DMS53 (cell line): ENCODE measurements at regions not wholly inside any gene's neighbourhood (a gene's known extent, or its start where the extent isn't known, plus 50 kb on each side); places are given as distances from the start of the nearest gene placed in this dataset.

Experiments
- DNase-seq: peaks from one replicate; lab custom pipeline; 2025; lab: John Stamatoyannopoulos, UW

DNA sequence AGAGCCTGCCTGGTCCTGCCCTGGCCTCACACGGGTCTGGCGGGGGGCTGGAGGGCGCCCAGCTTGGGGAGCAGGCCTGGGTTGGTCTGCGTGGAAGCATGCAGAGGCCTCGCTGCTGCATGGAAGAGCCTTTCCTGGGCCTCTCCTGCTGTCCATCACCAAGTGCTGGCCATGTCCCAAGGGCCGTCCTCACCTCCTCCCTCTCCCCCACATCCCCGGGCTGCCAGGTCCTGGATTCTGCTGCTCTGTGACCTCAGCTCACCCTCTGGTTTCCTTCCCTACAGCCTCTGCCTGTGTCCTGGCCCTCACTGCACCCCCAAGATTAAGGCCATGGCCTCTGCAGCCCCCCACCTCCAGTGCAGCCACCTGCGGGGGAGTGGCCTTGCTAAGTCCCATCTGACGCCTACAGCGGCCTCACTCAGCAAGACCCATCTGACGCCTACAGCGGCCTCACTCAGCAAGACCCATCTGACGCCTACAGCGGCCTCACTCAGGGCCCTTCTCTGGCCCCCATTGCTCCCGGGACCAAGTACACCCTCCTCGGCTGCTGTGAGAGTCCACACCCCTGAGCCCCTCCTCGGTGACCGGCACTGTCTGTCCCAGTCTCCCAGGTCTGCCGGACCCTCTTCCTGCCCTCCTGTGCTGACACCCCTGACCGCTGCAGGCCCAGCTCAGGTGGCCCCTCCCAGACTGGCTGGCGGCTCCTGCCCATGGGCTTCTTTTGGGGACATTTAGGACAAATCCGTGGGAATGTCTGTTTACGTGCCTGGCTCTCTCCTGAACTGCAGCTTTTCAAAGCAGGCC lies 119.5 kb upstream of the B3GAT1 start:
- no peak for DNase-seq

DNA sequence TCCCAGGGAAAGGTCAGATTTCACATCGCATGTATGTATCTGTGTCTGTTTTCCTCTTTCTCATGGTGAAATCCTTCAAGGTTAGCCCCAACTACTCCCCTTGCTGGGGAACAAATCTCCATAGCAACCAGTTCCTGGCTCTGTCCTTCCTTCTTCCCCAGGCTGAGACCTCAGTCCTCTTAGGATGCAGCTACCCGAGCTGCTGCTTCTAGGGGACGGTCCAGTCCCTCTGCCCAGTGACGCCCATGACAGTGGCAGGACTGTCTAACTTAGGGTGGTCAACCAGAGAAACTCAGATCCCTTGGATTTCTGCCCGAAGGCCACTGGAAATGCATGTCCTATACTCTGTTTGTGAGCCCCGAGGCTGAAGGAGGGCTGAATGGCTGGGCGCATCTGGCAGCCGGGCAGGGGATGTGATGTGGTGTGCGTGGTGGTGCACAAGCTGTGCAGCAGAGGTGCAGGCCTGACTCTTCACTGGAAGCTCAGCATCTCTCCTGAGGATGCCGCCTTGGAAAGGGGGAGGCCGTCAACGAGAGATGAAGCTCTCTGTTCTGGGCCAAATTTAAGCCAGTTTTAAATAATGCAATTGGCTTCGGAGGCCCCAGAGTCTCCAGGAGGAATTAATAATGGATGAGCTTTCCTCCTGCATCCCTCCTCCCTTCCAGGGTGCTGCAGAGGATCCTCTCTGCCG lies 118.7 kb upstream of the B3GAT1 start:
- no peak for DNase-seq

DNA sequence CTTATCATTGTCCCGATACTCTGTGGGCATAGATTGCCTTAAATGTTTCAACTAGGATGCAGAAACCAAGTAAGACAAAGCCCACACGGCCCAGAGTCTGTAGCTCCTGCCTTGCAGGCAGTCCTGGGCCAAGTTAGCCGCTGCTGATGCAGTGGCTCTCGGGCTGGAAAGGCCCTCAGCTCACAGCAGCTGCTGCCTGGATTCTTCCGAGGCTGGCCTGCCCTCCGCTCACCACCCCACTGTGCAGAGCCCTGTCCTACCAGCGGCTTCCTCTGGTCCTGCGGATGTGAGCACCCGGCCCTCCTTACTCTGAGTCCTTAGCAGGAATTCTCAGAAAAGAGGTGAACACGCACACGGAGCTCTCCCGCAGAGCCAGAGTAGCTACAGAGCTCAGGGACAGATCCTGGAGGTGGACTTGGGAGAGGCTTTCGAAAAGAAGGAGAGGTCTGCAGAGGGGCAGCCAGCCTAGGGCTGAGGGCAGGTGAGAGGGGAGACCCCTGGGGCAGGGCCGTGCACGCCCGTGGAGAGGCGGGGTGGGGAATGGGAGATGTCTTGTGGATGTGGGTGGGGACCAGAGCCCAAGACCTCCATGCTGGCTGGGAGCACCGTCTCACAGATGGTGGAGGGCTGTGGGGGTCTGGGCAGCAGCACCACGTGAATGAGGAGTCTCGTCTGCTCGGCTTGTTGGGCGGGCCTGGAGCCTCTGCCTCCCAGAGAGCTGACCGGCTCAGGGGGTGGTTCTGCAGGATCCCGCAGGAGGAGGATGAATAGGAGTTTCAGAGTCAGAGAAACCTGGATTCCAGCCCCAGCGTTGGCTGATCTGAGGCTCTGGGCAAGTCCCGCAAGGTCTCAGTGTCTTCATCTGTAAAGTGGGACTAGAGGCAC lies 117.4 kb upstream of the B3GAT1 start:
- no peak for DNase-seq

DNA sequence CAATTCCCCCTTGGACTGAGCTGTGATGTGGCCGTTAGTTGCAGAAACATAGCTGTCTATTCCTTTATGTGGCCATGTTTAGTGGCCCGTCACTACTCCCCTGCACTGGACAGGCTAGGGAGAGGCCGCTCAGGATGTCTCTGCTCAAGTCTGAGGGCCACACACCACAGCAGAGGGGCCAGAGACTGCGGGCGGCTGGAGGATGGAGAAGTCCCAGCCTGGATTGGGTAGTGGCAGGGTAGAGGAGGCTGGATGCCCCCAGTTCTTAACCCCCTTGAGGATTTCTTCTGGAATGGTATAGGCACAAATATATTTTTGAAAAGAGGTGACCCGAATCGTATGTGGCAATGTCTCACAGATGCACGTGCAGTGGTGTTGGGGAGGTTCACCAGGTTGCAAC lies 116.4 kb upstream of the B3GAT1 start:
- no peak for DNase-seq

DNA sequence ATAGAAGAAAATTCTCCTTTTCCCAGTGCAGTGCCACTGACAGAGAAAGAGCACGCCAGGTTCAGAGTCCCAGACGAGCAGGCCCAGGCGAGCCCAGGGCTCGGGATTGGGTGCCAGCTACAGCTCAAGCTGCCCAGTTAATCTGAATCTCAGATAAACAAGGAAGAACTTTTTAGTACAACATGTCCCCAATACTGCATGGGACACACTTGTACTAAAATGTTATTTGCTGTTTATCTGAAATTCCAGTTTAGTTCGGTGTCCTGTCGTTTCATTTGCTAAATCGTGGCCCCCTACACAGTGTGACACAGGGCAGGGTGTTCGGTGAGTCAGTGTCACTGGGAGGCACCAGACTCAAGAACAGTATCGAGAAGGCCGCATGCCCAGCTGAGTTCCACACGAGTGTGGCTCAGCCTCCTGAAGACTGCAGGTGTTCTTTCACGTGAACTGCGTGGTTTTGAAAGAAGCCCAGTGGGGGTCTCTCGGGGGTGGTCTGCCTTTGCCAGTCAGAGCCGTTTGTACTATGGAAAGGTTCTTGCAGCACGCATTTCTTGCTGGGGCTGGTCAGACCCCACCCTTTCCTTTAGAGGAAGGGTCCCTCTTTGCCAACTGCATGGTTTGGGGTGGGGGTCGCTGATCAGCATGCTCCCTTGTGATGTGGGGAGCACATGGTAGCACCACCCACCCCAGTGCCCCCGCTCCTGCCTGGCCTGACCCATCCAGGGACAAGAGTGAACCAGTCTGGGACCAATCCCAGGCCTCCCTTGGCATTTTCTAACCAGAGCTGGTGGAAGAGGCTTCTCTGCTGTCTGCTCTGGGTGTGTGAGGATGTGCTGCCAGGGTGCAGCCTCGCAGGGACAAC lies 115.6 kb upstream of the B3GAT1 start:
- DNase-seq: no peak

DNA sequence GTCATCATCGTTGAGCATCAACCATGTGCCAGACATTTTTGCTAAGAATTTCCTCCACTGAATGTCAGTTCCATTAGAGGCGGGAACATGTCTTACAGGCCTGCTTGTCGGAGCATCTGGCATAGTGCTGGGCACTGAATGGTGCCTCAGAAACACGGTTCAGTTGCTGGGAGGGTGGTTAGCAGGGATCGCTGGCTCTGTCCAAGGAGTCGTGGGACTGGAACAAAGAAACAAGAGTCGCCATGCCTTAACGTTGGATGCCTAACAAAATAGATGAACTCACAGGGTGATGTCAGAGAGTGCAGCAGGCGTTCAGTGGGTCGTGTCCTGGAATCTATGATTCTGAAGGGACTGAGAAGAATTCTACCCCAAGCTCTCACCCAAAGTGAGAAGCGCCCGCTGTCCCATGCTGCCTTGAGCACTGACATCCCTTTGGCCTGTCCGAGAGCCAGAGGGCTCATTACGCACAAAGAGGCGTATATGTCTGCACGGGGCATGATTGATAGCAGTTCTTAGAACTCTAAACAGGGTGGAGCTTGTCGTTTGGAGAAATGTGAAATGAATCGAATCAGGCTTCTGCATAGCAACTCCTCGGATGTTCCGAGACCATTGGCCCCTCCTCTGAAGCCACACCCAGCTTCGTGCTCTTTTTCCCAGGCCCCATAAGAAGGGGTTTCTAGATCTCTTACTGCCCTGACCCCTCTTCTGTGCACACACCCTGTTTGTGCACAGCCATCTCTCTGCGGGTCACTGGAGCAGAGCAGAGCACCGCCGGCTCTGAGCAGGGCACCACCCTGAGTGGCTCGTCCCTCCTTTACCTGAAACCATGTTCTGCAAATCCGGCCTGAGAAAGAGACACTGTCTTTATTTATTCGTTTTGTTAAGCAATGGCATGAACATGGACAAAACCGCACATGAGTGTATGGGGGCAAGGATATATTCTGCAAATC lies 113.1 kb upstream of the B3GAT1 start:
- no peak for DNase-seq

DNA sequence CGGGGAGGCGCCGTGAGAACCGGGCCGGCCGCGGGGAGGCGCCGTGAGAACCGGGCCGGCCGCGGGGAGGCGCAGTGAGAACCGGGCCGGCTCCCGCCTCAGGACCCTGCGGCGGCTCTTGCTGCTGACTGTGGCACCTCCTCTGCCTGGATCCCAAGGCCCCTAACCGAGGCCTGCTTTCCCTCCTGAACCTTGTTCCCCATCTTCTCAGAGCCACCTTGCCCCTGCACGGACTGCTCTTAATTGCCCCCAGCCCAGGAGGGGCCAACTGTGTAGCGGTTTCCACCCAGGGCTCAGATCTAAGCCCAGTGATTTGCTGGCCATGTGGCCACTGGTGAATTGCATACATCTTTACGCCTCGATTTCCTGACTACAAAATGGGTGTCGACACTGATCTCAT lies 112.2 kb upstream of the B3GAT1 start:
- DNase-seq: no peak

DNA sequence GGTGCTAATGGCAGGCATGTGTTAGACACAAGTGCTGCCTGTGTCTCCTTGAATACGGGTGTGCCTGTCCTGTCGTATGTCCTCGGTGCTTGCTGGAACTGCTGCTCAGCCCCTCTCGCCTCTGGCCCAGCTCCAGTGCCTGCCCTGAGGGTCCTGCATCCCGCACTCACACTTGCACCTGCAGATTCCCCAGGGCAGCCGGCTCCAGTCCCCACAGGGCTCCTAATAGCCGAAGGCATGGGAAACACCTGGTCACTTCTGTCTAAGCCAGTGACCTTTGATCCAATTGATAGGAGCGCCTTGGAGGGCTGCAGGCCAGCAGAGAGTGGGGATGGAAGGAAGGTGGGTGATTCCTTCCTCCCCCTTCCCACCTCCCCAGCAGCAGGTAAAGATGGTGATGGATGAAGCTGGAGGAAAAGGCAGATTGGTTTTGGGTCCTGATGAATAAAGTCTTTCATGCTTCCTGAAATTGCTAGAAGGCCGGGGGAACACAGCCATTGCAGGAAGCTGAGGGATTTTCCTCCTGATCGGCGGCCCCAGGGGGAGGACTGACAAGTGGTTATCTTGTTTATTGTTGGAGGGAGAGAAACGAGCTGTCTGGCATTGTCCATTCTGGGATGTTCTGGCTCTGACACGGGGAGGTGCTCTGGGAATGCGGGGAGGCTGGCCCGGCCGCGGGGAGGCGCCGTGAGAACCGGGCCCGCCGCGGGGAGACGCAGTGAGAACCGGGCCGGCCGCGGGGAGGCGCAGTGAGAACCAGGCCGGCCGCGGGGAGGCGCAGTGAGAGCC lies 110.9 kb upstream of the B3GAT1 start:
- DNase-seq: no peak

DNA sequence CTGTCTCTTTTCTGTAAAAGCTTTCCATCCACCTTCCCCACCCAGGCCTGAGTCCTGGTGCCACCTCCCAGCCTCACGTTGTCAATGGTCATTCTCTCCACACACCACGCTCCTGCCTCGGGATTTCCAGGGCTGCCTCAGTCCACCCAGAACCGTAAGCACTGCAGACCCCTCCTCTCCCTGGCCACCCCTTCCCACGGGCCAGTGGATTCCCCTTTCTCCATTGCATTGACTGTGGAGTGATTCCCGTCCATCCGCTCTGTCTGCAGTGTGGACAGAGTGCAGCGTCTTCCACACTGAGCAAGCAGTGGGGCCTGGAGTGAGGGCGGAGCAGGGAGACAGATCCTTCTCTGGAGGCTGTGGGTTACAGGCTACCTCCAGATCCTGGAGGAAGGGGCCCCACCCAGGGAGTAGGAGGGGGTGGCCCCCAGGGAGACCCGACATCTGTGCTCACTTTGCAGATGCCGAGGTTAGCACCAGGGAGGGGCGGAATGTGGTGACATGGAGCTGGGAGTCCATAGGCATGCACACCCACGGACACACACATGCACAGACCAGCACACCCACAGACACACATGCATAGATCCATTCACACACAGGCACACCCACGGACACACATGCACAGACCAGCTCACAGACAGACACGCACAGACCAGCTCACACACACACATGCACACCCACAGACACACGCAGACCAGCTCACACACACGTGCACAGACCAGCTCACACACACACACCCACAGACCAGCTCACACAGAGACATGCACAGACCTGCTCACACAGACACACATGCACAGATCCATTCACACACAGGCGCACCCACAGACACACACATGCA lies 109.6 kb upstream of the B3GAT1 start:
- no peak for DNase-seq

DNA sequence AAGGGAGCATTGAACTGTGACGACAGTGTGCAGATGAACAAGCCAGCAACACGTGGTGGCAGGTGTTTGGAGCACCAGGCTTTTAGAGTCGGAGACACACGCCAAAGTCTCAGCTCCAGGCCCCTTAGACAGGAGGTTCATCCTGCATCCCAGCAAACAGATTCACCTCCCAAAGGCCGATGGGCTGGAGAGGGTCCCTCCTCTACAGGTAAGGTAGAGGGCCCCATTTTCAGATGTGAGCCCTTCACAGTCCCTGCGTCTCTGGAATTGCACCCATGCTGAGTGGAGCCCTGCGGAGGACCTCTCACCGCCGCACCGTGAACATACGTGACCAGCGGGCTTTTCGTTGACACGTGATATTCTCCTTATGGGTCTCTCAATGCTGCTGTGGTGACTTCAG lies 109.0 kb upstream of the B3GAT1 start:
- DNase-seq: no peak

DNA sequence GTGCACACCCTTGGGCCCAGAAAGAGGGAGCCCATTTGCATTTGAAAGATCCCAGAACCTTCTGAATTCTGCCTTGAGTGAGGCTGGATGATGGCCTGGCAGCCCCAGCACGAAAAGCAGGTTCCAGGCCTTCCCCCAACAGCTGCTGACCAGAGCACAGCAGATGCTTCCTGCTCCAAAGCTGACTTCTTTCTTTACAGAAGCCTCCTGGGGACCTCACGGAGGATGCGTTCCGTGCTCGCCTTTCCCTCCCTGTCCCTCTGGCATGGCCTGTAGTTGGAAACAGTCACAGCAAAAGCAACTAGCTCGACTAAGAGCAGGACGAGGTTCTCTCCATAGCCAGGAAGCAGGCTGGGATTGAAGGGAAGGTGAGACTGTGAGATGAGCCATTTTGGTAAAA lies 107.7 kb upstream of the B3GAT1 start:
- DNase-seq: no peak

DNA sequence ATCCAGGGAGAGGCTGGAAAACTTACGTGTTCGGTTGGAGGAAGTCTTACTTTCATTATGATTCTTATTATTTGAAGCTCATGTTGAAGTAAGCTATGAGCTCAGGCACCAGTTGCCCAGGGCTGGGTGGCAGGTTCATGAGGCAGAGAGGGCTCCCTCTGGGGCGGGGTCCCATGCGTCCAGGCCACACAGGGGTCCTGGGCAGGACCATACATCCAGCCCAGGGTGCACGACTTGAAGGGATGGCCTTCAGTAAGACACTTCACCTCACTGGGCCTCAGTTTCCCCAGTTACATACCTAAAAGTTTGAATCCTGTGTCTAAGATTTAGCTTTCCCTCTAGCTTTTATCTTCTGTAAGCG lies 107.3 kb upstream of the B3GAT1 start:
- DNase-seq: no peak

DNA sequence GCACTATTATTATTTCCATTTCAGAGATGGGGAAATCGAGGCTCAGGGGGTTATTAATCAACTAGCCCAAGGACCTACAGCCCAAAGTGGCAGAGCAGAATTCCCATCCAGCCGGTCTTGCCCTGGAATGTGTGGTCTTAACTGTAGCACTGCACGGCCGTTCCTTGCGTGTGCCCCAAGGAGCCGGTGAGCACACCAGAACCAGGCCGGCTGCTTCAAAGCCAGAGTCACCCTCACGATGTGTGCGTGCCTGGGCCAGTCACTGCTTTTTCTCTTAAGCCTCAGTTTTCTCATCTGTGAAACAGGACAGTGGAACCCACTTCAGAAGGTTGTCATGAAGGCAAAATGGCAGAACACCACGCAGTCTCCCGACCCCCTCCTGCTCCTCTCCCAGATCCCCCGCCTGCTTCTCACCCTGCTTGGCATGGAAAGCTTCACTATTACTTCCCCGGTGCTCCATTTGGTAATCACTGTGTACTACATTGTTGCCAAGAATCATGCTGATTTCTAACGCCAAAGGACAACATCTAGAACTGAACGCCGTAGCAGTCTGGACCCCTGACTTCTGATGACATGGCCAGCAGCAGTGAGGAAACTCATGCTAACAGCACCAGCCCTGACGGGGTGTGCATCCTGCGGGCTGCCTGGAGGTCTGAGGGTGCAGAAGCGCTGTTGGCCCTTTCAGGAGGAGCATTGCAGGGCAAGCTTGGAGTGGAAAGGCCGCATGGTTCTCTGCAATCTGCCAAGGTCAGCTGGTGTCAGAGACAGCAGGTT lies 106.8 kb upstream of the B3GAT1 start:
- no peak for DNase-seq

DNA sequence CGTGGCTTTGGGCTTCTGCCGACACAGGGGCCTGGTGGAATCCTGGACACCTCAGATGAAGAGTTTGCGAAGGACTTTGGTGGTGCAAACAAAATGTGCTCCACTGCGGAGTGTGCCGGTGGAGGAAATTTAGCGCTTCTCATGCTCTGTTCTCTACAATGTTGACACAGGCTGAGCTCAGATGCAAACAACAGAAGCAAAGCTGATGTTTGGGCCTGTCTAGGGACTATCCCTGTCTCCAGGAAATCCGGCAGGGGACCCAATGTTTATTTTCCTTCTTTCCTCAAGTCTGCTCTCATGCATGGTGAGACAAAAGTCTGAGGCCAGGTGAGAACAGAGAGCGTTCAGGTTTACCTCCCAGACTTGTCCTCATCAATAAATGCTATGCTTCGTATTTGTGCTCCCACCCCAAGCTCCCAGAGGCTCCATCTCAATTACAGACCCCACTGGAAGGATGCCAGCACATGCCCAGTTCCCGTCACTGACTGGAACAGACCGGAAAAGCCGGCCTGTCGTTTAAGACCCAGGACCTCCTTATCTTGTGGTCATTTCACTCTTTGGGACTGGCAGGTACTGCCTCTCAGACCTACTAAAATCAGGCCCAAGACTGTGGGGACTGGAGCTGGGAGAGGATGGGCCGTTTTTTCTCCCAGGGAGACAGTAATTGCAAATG lies 105.7 kb upstream of the B3GAT1 start:
- DNase-seq: peak; percentile 89

DNA sequence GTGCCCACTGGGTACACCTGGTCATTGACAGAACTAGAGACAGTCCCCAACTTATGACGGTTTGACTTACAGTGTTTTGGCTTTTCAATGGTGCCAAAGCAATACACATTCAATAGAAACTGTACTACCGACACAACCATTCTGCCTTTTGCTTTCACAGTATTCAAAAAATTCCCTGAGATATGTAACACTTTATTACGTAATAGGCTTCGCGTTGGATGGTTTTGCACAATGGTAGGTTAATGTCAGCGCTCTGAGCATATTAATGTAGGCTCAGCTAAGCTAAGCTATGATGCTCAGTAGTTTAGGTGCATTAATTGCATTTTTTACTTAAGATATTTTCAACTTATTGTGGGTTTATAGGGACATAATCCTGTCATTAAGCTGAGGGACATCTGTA lies 105.1 kb upstream of the B3GAT1 start:
- DNase-seq: peak; percentile 24

DNA sequence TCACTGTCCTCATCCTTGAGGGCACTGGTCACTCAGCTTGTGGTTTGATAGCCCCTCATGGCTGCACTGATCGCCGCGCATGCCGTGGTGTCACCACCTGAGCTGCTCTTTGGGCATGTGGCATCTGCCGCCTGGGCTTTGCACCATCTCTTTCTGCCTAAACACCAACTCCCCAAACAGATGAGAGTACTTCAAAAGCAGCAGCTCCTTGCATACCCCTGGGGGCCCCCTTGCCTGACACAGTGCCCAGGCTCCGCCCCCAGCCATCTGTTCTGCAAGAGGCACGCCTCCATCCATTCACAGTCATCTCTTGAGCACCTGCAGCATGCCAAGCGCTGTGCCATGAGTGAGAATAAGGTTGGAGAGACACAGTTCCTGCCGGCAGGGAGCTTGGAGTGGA lies 104.5 kb upstream of the B3GAT1 start:
- peak; percentile 50 for DNase-seq
